Smooth muscle cell (in vitro differentiated cells): ENCODE measurements at regions not wholly inside any gene's neighbourhood (a gene's known extent, or its start where the extent isn't known, plus 50 kb on each side); places are given as distances from the start of the nearest gene placed in this dataset.

ENCODE experiments used
- DNase-seq: peaks from one replicate; lab custom pipeline; 2025; ENCODE audit not compliant: unreplicated experiment; lab: John Stamatoyannopoulos, UW
- H2AFZ ChIP-seq: fragments of 200-600 bp; sonication (generic); 2 replicates; pipeline ENCODE4 v1.6.0; 2016; ENCODE audit warnings: antibody characterized with exemption, low read depth, mild to moderate bottlenecking
- H3F3A ChIP-seq: fragments of 200-600 bp; sonication (generic); 2 replicates; pipeline ENCODE4 v1.6.0; 2017; ENCODE audit warnings: antibody characterized with exemption, low read depth
- H3K27ac ChIP-seq: fragments of 200-600 bp; sonication (generic); 2 replicates; pipeline ENCODE4 v1.5.1; 2016; ENCODE audit warnings: low read depth, mild to moderate bottlenecking
- H3K27me3 ChIP-seq: fragments of 200-600 bp; sonication (generic); 2 replicates; pipeline ENCODE4 v1.6.1; 2016; ENCODE audit warnings: low read depth, mild to moderate bottlenecking
- H3K36me3 ChIP-seq: fragments of 200-600 bp; sonication (generic); 2 replicates; pipeline ENCODE4 v1.5.1; 2016; ENCODE audit warnings: low read depth
- H3K4me1 ChIP-seq: fragments of 200-600 bp; sonication (generic); 2 replicates; pipeline ENCODE4 v1.5.1; 2016; ENCODE audit warnings: low read depth
- H3K4me2 ChIP-seq: fragments of 200-600 bp; sonication (generic); 2 replicates; pipeline ENCODE4 v1.6.0; 2016; ENCODE audit warnings: mild to moderate bottlenecking
- H3K4me3 ChIP-seq: fragments of 200-600 bp; sonication (generic); 2 replicates; pipeline ENCODE4 v1.5.1; 2016; ENCODE audit warnings: mild to moderate bottlenecking
- H3K79me2 ChIP-seq: fragments of 200-600 bp; sonication (generic); 2 replicates; pipeline ENCODE4 v1.6.0; 2016; ENCODE audit warnings: low read depth, mild to moderate bottlenecking
- H3K9ac ChIP-seq: fragments of 200-600 bp; sonication (generic); 2 replicates; pipeline ENCODE4 v1.6.0; 2016; ENCODE audit warnings: low read depth
- H3K9me3 ChIP-seq: fragments of 200-600 bp; sonication (generic); replicated peaks from 2 replicates; pipeline ENCODE4 v1.5.1; 2016; ENCODE audit warnings: low read depth
- H4K20me1 ChIP-seq: fragments of 200-600 bp; sonication (generic); 2 replicates; pipeline ENCODE4 v1.6.0; 2016; ENCODE audit warnings: low read depth
- WGBS: methylation state at CpG from one replicate; pipeline ENCODE4 v1.1.7; 2016; ENCODE audit warnings: low lambda C conversion rate; 5-methylcytosine and 5-hydroxymethylcytosine counted together
- TF ChIP-seq, protein P1 (sequence below): fragments of 200-600 bp; sonication (generic); IDR thresholded peaks from 2 replicates; pipeline ENCODE4 v1.5.1; 2017; ENCODE audit warnings: borderline replicate concordance, mild to moderate bottlenecking, antibody characterized with exemption; ENCODE audit not compliant: insufficient read depth, poor library complexity, severe bottlenecking

DNA sequence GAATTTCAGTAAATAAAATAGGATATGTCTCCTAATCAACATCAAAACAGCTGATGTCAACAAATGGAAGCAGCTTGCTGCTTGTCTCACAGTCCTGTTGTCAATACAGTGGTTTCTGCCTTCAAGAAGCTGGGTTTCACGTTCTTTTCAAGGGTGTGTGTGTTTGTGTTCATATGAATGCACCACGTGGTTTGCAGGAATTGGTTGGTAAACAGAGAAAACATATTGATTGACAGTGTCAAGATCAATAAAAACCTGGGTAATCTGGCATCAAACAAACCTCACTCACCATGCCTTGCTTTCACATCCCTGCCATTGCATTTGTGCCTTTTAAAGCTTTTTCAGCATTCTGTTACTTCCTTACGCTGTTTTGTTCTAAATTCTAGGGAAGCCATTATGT lies 585.7 kb upstream of the CA10 start:
- Histone ChIP-seq H3K4me1 (no peaks in the 10 kb centered on the region), H3F3A (no peaks in the 10 kb centered on the region), H3K36me3 (no peaks in the 10 kb centered on the region), H3K79me2 (no peaks in the 10 kb centered on the region), H4K20me1 (no peaks in the 10 kb centered on the region), H2AFZ (peak overlapping the region; percentile 17), H3K27ac (no peak overlapping the region), H3K9ac (no peak overlapping the region), H3K9me3 (no peaks in the 10 kb centered on the region), H3K4me2 (no peak overlapping the region), H3K27me3 (no peaks in the 10 kb centered on the region), H3K4me3 (no peak overlapping the region)
- DNase-seq, result no peak
- TF ChIP-seq, protein P1, sequence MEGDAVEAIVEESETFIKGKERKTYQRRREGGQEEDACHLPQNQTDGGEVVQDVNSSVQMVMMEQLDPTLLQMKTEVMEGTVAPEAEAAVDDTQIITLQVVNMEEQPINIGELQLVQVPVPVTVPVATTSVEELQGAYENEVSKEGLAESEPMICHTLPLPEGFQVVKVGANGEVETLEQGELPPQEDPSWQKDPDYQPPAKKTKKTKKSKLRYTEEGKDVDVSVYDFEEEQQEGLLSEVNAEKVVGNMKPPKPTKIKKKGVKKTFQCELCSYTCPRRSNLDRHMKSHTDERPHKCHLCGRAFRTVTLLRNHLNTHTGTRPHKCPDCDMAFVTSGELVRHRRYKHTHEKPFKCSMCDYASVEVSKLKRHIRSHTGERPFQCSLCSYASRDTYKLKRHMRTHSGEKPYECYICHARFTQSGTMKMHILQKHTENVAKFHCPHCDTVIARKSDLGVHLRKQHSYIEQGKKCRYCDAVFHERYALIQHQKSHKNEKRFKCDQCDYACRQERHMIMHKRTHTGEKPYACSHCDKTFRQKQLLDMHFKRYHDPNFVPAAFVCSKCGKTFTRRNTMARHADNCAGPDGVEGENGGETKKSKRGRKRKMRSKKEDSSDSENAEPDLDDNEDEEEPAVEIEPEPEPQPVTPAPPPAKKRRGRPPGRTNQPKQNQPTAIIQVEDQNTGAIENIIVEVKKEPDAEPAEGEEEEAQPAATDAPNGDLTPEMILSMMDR, result no peak
- 90% methylated on average over 3 of the region's 3 CpGs for WGBS

DNA sequence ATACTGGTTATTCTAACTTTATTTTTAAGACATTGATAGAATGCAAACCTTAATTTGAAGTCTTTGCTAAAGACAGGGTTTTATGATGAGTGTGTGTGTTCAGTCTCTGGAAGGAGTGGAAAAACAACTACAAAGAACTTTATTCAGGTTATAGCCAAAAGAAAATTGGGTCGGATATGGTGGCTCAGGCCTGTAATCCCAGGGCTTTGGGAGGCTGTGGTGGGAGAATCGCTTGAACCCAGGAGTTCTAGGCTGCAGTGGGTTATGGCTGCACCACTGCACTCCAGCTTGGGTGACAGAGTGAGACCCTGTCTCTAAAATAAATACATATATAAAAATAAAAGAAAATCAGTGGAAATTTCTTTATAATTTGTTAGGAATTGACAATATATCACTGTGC lies 581.5 kb upstream of the CA10 start:
- Histone ChIP-seq H3F3A (no peaks in the 10 kb centered on the region), H3K27me3 (no peaks in the 10 kb centered on the region), H2AFZ (no peak overlapping the region), H3K79me2 (no peaks in the 10 kb centered on the region), H3K36me3 (no peaks in the 10 kb centered on the region), H4K20me1 (no peaks in the 10 kb centered on the region), H3K4me3 (no peak overlapping the region), H3K4me1 (no peaks in the 10 kb centered on the region), H3K27ac (no peak overlapping the region), H3K9ac (no peak overlapping the region), H3K4me2 (no peak overlapping the region), H3K9me3 (no peaks in the 10 kb centered on the region)
- no peak for DNase-seq
- TF ChIP-seq, protein P1, result no peak
- WGBS, result 85% methylated on average over 2 of the region's 2 CpGs

DNA sequence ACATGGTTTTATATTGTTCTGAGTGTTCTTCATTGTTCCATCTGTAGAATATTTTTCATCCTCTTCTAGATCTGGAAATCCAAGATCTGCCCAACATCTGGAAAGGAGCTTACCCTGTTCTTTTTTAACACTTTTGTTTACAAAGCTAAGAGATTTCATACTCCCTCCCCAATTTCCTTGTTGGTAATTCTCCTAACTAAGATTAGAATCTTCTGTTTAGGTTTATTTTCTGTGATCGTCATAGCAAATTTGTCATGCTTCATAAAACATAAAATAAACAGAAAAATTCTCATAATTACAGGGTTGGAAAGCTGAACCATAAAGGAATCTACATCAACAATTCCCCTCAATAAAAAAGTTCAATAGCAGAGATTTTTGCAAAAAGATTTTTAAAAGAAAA lies 580.3 kb upstream of the CA10 start:
- Histone ChIP-seq H3K4me1 (no peaks in the 10 kb centered on the region), H3K9me3 (no peaks in the 10 kb centered on the region), H2AFZ (no peak overlapping the region), H3K27ac (no peak overlapping the region), H3K27me3 (no peaks in the 10 kb centered on the region), H3K4me3 (no peak overlapping the region), H3K4me2 (no peak overlapping the region), H3K79me2 (no peaks in the 10 kb centered on the region), H3K36me3 (no peaks in the 10 kb centered on the region), H3F3A (no peaks in the 10 kb centered on the region), H4K20me1 (no peaks in the 10 kb centered on the region), H3K9ac (no peak overlapping the region)
- TF ChIP-seq, protein P1, result no peak
- WGBS, result 76% methylated on average over 1 of the region's 1 CpG
- DNase-seq, result no peak

DNA sequence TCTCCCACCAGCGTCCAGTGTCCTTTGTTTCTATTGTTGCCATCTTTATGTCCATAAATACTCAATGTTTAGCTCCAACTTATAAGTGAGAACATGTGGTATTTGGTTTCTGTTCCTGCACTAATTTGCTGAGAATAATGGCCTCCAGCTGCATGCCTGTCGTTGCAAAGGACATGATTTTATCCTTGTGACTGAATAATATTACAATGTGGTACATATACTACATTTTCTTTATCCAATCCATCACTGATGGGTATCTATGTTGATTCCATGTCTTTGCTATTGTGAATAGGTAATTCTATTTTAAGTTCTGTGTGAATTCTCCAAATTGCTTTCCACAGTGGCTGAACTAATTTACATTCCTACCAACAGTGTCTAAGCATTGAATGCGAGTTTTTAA lies 578.6 kb upstream of the CA10 start:
- WGBS, result 88% methylated on average over 3 of the region's 3 CpGs
- H3K9ac ChIP-seq, result no peak overlapping the region
- no peak for DNase-seq
- TF ChIP-seq, protein P1, result no peak
- no peaks in the 10 kb centered on the region for H3K27me3 ChIP-seq
- no peaks in the 10 kb centered on the region for H3K79me2 ChIP-seq
- H3K4me1 ChIP-seq, result no peaks in the 10 kb centered on the region
- H4K20me1 ChIP-seq, result no peaks in the 10 kb centered on the region
- H3K9me3 ChIP-seq, result no peaks in the 10 kb centered on the region
- no peak overlapping the region for H3K4me2 ChIP-seq
- no peak overlapping the region for H2AFZ ChIP-seq
- no peak overlapping the region for H3K4me3 ChIP-seq
- H3K36me3 ChIP-seq, result no peaks in the 10 kb centered on the region
- no peak overlapping the region for H3K27ac ChIP-seq
- H3F3A ChIP-seq, result no peaks in the 10 kb centered on the region
